Loucy (cell line): ENCODE measurements at regions not wholly inside any gene's neighbourhood (a gene's known extent, or its start where the extent isn't known, plus 50 kb on each side); places are given as distances from the start of the nearest gene placed in this dataset.

Source experiments
- H2AFZ ChIP-seq: fragments of 200-600 bp; sonication (generic); 2 replicates; pipeline ENCODE4 v1.6.0; 2016; ENCODE audit warnings: antibody characterized with exemption, mild to moderate bottlenecking, low read length, moderate library complexity
- H3F3A ChIP-seq: fragments of 200-600 bp; 2 replicates; pipeline ENCODE4 v1.6.0; 2016; ENCODE audit warnings: antibody characterized with exemption, low read depth, mild to moderate bottlenecking
- H3K27me3 ChIP-seq: fragments of 200-600 bp; sonication (generic); 2 replicates; pipeline ENCODE4 v1.6.1; 2014; ENCODE audit warnings: low read length, mild to moderate bottlenecking; ENCODE audit not compliant: insufficient read depth, poor library complexity, severe bottlenecking
- H3K36me3 ChIP-seq: fragments of 200-600 bp; sonication (generic); 2 replicates; pipeline ENCODE4 v1.6.1; 2016; ENCODE audit warnings: low read length; ENCODE audit not compliant: insufficient read depth
- H3K4me1 ChIP-seq: fragments of 200-600 bp; sonication (generic); 2 replicates; pipeline ENCODE4 v1.5.1; 2014; ENCODE audit warnings: low read length, mild to moderate bottlenecking; ENCODE audit not compliant: insufficient read depth, poor library complexity, severe bottlenecking
- H3K4me2 ChIP-seq: fragments of 200-600 bp; sonication (generic); 2 replicates; pipeline ENCODE4 v1.6.0; 2014; ENCODE audit warnings: antibody characterized with exemption, low read length, low read depth, mild to moderate bottlenecking; ENCODE audit not compliant: poor library complexity, severe bottlenecking
- H3K4me3 ChIP-seq: fragments of 200-600 bp; sonication (generic); 2 replicates; pipeline ENCODE4 v1.5.1; 2014; ENCODE audit warnings: low read length, mild to moderate bottlenecking, mixed read lengths; ENCODE audit not compliant: poor library complexity, severe bottlenecking
- H3K79me2 ChIP-seq: fragments of 200-600 bp; sonication (generic); 2 replicates; pipeline ENCODE4 v1.6.1; 2014; ENCODE audit warnings: low read length; ENCODE audit not compliant: insufficient read depth
- H3K9ac ChIP-seq: fragments of 200-600 bp; sonication (generic); 2 replicates; pipeline ENCODE4 v1.6.0; 2014; ENCODE audit warnings: mild to moderate bottlenecking, low read depth, low read length, moderate library complexity; ENCODE audit not compliant: poor library complexity, severe bottlenecking
- H3K9me2 ChIP-seq: fragments of 200-600 bp; sonication (generic); replicated peaks from 2 replicates; pipeline ENCODE4 v1.6.1; 2016; ENCODE audit warnings: low read depth, low read length, mixed read lengths
- H3K9me3 ChIP-seq: fragments of 200-600 bp; sonication (generic); 2 replicates; pipeline ENCODE4 v1.6.1; 2014; ENCODE audit warnings: mild to moderate bottlenecking, antibody characterized with exemption, low read length, low read depth; ENCODE audit not compliant: insufficient read depth
- H4K20me1 ChIP-seq: fragments of 200-600 bp; sonication (generic); 2 replicates; pipeline ENCODE4 v1.6.0; 2014; ENCODE audit warnings: antibody characterized with exemption, low read length, mild to moderate bottlenecking; ENCODE audit not compliant: insufficient read depth, poor library complexity, severe bottlenecking
- CTCF ChIP-seq: fragments of 200-600 bp; sonication (generic); conservative IDR thresholded peaks from 2 replicates; pipeline ENCODE4 v1.5.1; 2014; ENCODE audit warnings: mild to moderate bottlenecking, antibody characterized with exemption, low read length
- EZH2phosphoT487 ChIP-seq: fragments of 200-600 bp; IDR thresholded peaks from 2 replicates; pipeline ENCODE4 v1.6.1; 2018; ENCODE audit warnings: antibody characterized with exemption, mild to moderate bottlenecking, moderate library complexity, borderline replicate concordance

GRCh38 chr9:84484172-84484571 is 143.6 kb upstream of the SLC28A3 start:
- no peak overlapping the region for H3K4me2 ChIP-seq
- H3K4me1 ChIP-seq: no peaks in the 10 kb centered on the region
- H3K9me3 ChIP-seq: no peaks in the 10 kb centered on the region
- H3K4me3 ChIP-seq: no peak overlapping the region
- H3F3A ChIP-seq: no peaks in the 10 kb centered on the region
- H3K9me2 ChIP-seq: no peaks in the 10 kb centered on the region
- H3K79me2 ChIP-seq: no peaks in the 10 kb centered on the region
- TF ChIP-seq CTCF (no peak), EZH2phosphoT487 (no peak)
- no peaks in the 10 kb centered on the region for H3K27me3 ChIP-seq
- H2AFZ ChIP-seq: no peak overlapping the region
- no peak overlapping the region for H3K9ac ChIP-seq
- H3K36me3 ChIP-seq: no peaks in the 10 kb centered on the region
- no peaks in the 10 kb centered on the region for H4K20me1 ChIP-seq

- Histone ChIP-seq H3K4me2 (no peak overlapping the region), H3K9me2 (no peaks in the 10 kb centered on the region), H2AFZ (no peak overlapping the region), H3F3A (no peaks in the 10 kb centered on the region), H3K9ac (no peak overlapping the region), H3K27me3 (no peaks in the 10 kb centered on the region), H3K4me3 (no peak overlapping the region), H3K36me3 (no peaks in the 10 kb centered on the region), H3K79me2 (no peaks in the 10 kb centered on the region), H3K4me1 (no peaks in the 10 kb centered on the region), H4K20me1 (no peaks in the 10 kb centered on the region), H3K9me3 (no peaks in the 10 kb centered on the region)
- no peak for TF ChIP-seq EZH2phosphoT487
These were observed 145.0 kb upstream of the SLC28A3 start for GRCh38 chr9:84485539-84485938.

GRCh38 chr9:84486663-84487062 is 146.1 kb upstream of the SLC28A3 start:
- Histone ChIP-seq H3K9me2 (no peaks in the 10 kb centered on the region), H3K9me3 (no peaks in the 10 kb centered on the region), H4K20me1 (no peaks in the 10 kb centered on the region), H3K9ac (no peak overlapping the region), H3F3A (no peaks in the 10 kb centered on the region), H3K4me3 (no peak overlapping the region), H2AFZ (no peak overlapping the region), H3K79me2 (no peaks in the 10 kb centered on the region), H3K27me3 (no peaks in the 10 kb centered on the region), H3K36me3 (no peaks in the 10 kb centered on the region), H3K4me2 (no peak overlapping the region), H3K4me1 (no peaks in the 10 kb centered on the region)
- no peak for TF ChIP-seq CTCF
- no peak for TF ChIP-seq EZH2phosphoT487

DNA sequence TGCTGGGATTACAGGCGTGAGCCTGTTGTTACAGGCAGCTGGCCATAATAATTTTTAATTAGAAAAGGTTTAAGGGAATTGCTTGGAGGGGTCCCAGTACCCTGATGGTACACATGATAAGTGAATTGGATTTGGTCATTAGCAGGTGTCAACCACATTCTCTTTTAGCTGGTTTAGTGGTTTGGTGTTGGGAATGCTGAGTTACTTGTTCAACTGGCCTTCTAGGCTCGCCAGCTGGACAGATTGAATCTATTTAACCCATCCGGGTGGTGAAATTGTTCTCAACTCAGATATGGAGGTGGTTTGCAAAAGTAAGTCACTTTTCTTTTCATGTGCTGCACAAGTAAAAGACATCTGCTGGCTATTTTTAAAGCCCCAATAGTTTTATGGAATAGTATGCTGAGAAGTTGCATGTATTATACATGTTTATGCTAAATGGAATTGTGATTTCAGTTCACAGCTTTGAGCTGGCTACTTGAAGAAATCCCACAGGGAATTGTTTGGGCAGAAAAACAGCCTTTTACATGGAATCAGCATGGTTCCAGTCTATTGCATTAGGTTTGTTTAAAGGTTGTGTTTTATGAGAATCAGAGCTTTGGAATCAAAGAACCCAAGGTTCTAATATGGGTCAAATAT is 149.8 kb upstream of the SLC28A3 start:
- Histone ChIP-seq H3K36me3 (no peaks in the 10 kb centered on the region), H2AFZ (no peak overlapping the region), H3K9me3 (no peaks in the 10 kb centered on the region), H3K79me2 (no peaks in the 10 kb centered on the region), H3K9ac (no peak overlapping the region), H3K9me2 (no peaks in the 10 kb centered on the region), H3K4me2 (no peak overlapping the region), H3K27me3 (no peaks in the 10 kb centered on the region), H3K4me3 (no peak overlapping the region), H3K4me1 (no peaks in the 10 kb centered on the region), H3F3A (no peaks in the 10 kb centered on the region), H4K20me1 (no peaks in the 10 kb centered on the region)
- TF ChIP-seq CTCF (no peak), EZH2phosphoT487 (no peak)
